ENCODE measurements at regions not wholly inside any gene's neighbourhood (a gene's known extent, or its start where the extent isn't known, plus 50 kb on each side); places are given as distances from the start of the nearest gene placed in this dataset.

DNA sequence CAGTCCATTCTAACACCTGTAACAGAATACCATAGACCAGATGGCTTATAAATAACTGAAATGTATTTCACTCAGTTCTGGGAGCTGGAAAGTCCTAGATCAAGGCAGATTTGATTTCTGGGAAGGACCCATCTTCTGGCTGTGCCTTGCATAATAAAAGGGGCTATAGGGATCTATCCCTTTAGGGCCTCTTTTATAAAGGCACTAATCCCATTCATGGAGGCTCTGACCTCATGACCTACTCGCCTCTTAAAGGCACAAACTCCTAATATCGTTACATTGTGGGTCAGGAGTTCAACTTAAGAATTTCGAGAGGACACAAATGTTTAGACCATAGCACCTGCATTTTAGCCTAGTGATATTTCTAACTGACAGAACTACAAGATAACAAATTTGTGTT, 619.0 kb downstream of the CDH18 start:
- intact Hi-C loops (cut with DNase I): no loop called here
- DNase-seq (no peak), ATAC-seq (no peak)

DNA sequence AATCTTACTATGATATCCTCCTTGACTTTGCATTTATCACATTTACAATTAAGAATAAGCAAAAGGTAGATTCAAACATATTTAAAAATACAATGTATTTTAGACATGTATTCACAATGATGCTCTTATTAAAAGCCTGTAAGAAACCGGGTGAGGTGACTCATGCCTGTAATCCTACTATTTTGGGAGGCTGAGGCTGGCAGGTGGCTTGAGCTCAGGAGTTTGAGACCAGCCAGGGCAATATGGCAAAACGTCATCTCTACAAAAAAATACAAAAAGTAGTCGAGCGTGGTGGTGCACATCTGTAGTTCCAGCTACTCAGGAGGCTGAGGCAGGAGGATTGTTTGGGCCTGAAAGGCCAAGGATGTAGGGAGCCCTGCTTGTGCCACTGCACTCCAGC, 618.4 kb downstream of the CDH18 start:
- intact Hi-C loops (cut with DNase I): no loop called here
- no peak for DNase-seq
- no peak for ATAC-seq

DNA sequence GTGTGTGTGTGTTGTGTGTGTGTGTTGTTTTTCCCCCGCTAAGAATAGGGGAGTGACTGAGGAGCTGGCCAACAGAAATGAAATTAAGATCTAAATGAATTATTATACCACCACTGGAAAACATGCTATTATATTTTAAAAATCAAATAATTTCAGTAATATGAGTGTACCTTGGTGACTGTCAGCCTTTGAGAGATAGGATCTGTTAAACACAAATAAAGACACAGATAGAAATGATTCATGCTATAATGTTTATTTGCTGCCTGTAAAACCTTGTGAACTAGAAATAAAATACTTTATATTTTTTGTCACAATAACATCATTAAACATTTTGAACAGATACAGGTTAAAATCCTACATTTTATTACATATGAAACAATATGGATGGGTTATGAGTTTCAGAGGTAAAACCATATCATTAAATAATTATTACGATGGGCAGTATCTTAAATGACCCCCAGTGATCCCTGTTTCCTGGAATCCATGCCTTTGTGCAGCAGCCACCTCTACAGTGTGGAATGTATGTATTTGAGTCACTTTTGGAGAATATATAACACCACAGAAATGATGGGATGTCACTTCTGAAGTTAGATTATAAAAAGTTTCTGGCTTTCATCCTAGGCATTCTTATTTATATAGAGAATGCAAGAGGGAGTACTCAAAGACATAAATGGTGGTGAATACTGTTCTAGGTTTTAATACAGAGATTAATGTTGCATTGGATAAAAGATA, 617.2 kb downstream of the CDH18 start:
- intact Hi-C loops (cut with DNase I): no loop called here
- DNase-seq: no peak
- no peak for ATAC-seq

DNA sequence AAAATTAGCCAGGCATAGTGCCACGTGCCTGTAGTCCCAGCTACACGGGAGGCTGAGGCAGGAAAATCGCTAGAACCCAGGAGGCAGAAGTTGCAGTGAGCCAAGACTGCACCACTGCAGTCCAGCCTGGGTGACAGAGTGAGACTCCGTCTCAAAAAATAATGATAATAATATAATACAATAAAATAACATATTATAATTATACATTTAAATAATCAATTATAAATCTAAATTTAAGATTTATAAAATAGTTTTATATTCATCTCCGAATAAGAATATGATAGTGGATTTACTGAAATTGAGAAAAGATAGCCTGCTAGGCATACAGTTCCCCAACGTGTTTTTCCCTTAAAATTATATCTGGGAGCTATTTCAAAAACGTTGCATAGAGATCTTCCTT, 599.6 kb downstream of the CDH18 start:
- ATAC-seq: no peak
- DNase-seq: no peak
- intact Hi-C loops (cut with DNase I): no loop called here

DNA sequence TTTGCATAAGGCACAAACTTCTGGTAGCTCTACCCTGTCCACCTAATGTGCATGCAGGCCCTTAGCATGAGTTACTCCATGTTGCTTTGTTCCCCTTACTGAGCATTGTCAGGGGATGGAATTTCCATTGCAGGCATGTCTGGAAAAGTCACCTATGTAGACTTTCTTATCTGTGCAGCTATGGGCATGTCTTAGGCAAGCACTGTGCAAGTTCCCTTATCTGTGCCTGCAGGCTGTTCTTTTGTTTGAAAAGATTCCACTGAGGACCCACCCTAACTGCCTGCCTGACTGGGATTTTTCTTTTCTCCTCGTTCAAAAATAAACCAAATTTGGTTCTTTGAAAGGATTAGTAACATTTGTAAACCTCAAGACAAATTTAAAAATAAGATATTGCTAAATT, 587.0 kb downstream of the CDH18 start:
- DNase-seq: no peak
- ATAC-seq: no peak
- intact Hi-C loops (cut with DNase I): no loop called here

DNA sequence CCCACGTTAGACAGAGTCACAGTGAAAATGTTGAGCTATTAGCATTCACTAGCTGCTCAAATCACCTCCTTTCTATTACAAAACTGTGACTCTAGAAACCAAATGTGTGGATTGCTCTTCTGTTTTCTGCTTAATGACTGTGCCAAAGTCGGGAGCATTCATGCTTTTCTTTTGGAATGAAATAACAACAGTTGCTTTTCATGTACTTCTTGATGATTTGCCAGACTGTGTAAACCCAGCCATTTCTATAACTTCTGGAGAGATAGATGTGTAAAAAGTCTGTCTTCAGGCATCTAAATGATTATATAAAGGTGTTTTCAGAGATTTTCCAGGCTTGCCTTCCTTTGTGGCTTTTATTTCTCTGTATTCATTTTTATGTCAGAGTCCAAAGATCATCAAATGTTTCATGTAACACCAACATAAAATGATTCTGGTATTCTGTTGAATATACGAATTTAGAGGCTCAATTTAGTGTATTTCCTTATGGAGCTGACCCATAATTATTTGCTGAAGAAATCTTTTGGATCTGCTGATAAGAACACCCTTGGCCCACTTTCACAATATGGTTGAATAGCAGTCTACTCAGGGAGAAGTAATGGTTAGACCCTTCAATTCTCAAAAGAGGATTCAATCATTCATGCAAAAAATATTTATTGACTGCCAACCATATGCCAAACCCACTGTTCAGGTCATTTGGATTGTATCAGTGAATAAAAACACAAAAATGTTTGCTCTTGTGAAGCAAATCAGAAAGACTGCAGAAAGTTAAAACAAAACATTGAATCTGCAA, 581.2 kb downstream of the CDH18 start:
- intact Hi-C loops (cut with DNase I): no loop called here
- ATAC-seq: no peak
- DNase-seq: no peak

DNA sequence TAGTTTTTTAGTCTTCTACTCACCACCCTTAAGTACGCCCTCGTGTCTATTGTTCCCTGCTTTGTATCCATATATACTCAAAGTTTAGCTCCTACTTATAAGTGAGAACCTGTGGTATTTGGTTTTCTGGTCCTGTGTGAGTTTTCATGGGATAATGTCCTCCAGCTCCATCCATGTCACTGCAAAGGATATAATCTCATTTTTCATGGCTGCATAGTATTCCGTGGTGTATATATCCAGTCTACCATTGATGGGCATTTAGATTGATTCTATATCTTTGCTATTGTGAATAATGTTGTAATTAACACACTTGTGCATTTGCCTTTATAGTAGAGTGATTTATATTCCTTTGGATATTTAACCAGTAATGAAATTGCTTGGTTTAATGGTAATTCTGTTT, 579.9 kb downstream of the CDH18 start:
- DNase-seq: no peak
- intact Hi-C loops (cut with DNase I): no loop called here
- no peak for ATAC-seq

DNA sequence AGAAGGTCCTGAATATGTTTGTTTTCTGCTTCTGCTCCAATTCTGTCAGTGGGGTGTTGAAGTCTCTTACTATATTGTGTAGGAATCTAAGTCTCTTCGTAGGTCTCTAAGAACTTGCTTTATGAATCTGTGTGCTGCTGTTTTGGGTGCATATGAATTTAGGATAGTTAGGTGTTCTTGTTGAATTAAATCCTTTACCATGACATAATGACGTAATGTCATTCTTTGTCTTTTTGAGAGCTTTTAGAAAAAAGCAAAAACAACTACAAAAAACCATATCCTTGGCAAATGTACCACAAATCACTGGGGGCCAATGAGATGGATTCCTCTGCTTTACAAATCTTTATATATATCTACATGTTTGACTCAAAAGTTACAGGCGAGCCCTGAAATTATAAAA, 576.1 kb downstream of the CDH18 start:
- no peak for DNase-seq
- intact Hi-C loops (cut with DNase I): no loop called here

More for the DNA sequence above, 576.1 kb downstream of the CDH18 start:
- no peak for ATAC-seq
